Activated naive CD8-positive, alpha-beta T cell treated with anti-CD3 and anti-CD28 coated beads, Interleukin-2, amount 10 ng/mL, durations not matched to agents 7 days and 5 days (primary cell): ENCODE measurements at regions not wholly inside any gene's neighbourhood (a gene's known extent, or its start where the extent isn't known, plus 50 kb on each side); places are given as distances from the start of the nearest gene placed in this dataset.
"Not testable (repeated sequence)": the region's sequence is repeated elsewhere in the genome, so short reads cannot be mapped to it uniquely, and the experiment has no call there.

Experiments used
- ATAC-seq: fragments of 150-1000 bp; cut with Tn5 transposase; one replicate; pipeline ENCODE4 v1.10.0; 2021; ENCODE audit warnings: low read depth, moderate library complexity
- POLR2A ChIA-PET: fragments of 350-600 bp; sonication (Branson Sonifier 250); formaldehyde crosslinking; loops from one replicate; lab custom pipeline; 2021; ENCODE audit warnings: antibody characterized with exemption; lab: Charles Lee
- DNase-seq: peaks from one replicate; pipeline ENCODE4 v3.0.0; 2021
- H3K27ac Mint-ChIP-seq: one replicate; pipeline ENCODE4 v1.8.0; 2022; ENCODE audit warnings: mild to moderate bottlenecking, mixed read lengths
- H3K27me3 Mint-ChIP-seq: one replicate; pipeline ENCODE4 v1.8.0; 2022; ENCODE audit warnings: mild to moderate bottlenecking, moderate library complexity, mixed read lengths
- H3K36me3 Mint-ChIP-seq: one replicate; pipeline ENCODE4 v1.8.0; 2021; ENCODE audit warnings: mild to moderate bottlenecking, mixed read lengths
- H3K4me1 Mint-ChIP-seq: one replicate; pipeline ENCODE4 v1.8.0; 2021; ENCODE audit warnings: mixed read lengths
- H3K4me3 Mint-ChIP-seq: one replicate; pipeline ENCODE4 v1.8.0; 2022; ENCODE audit warnings: mild to moderate bottlenecking, moderate library complexity, mixed read lengths
- H3K9me3 Mint-ChIP-seq: one replicate; pipeline ENCODE4 v1.8.0; 2021; ENCODE audit warnings: mixed read lengths

GRCh38 chr18:39480494-39481195 is 1915.0 kb upstream of the CELF4 start:
- Mint-ChIP-seq H3K9me3 (no peaks in the 10 kb centered on the region), H3K4me1 (no peaks in the 10 kb centered on the region), H3K27me3 (no peaks in the 10 kb centered on the region), H3K36me3 (no peaks in the 10 kb centered on the region), H3K4me3 (no peak overlapping the region), H3K27ac (no peak overlapping the region)
- DNase-seq (no peak), ATAC-seq (no peak)
- POLR2A ChIA-PET, result no interaction called here

- Mint-ChIP-seq H3K27me3 (no peaks in the 10 kb centered on the region), H3K4me3 (no peak overlapping the region), H3K36me3 (no peaks in the 10 kb centered on the region), H3K4me1 (no peaks in the 10 kb centered on the region), H3K27ac (no peak overlapping the region), H3K9me3 (no peaks in the 10 kb centered on the region)
- DNase-seq (no peak), ATAC-seq (no peak)
- POLR2A ChIA-PET, result no interaction called here
These were observed 1898.4 kb upstream of the CELF4 start for GRCh38 chr18:39464006-39464405.

- no peak for ATAC-seq
- no peak overlapping the region for H3K4me3 Mint-ChIP-seq
- H3K9me3 Mint-ChIP-seq, result no peaks in the 10 kb centered on the region
- DNase-seq, result no peak
- no peak overlapping the region for H3K27ac Mint-ChIP-seq
- H3K36me3 Mint-ChIP-seq, result no peaks in the 10 kb centered on the region
- POLR2A ChIA-PET, result no interaction called here
- H3K27me3 Mint-ChIP-seq, result no peaks in the 10 kb centered on the region
- no peaks in the 10 kb centered on the region for H3K4me1 Mint-ChIP-seq
These were observed 1896.8 kb upstream of the CELF4 start for GRCh38 chr18:39462436-39462835.

- H3K36me3 Mint-ChIP-seq, result no peaks in the 10 kb centered on the region
- H3K27ac Mint-ChIP-seq, result no peak overlapping the region
- DNase-seq (no peak), ATAC-seq (no peak)
- no peaks in the 10 kb centered on the region for H3K27me3 Mint-ChIP-seq
- POLR2A ChIA-PET, result no interaction called here
- H3K4me3 Mint-ChIP-seq, result no peak overlapping the region
- peaks cover 2% of the 10 kb centered on the region for H3K9me3 Mint-ChIP-seq
- H3K4me1 Mint-ChIP-seq, result no peaks in the 10 kb centered on the region
These were observed 1894.5 kb upstream of the CELF4 start for GRCh38 chr18:39460136-39460535.

GRCh38 chr18:39455285-39455684 is 1889.7 kb upstream of the CELF4 start:
- DNase-seq (no peak), ATAC-seq (no peak)
- H3K4me1 Mint-ChIP-seq, result peaks cover 2% of the 10 kb centered on the region
- H3K27ac Mint-ChIP-seq, result no peak overlapping the region
- no peaks in the 10 kb centered on the region for H3K36me3 Mint-ChIP-seq
- POLR2A ChIA-PET, result no interaction called here
- no peak overlapping the region for H3K4me3 Mint-ChIP-seq
- H3K9me3 Mint-ChIP-seq, result peaks cover 2% of the 10 kb centered on the region
- H3K27me3 Mint-ChIP-seq, result no peaks in the 10 kb centered on the region

- Mint-ChIP-seq H3K4me3 (no peak overlapping the region), H3K27me3 (no peaks in the 10 kb centered on the region), H3K4me1 (peaks cover 2% of the 10 kb centered on the region), H3K9me3 (peaks cover 2% of the 10 kb centered on the region), H3K36me3 (no peaks in the 10 kb centered on the region), H3K27ac (no peak overlapping the region)
- ATAC-seq (no peak), DNase-seq (no peak)
- POLR2A ChIA-PET, result no interaction called here
These were observed 1889.3 kb upstream of the CELF4 start for GRCh38 chr18:39454866-39455265.

GRCh38 chr18:39453882-39454281 is 1888.3 kb upstream of the CELF4 start:
- DNase-seq (no peak), ATAC-seq (no peak)
- Mint-ChIP-seq H3K9me3 (peaks cover 2% of the 10 kb centered on the region), H3K4me1 (peaks cover 2% of the 10 kb centered on the region), H3K27me3 (no peaks in the 10 kb centered on the region), H3K27ac (no peak overlapping the region), H3K4me3 (no peak overlapping the region), H3K36me3 (no peaks in the 10 kb centered on the region)
- POLR2A ChIA-PET, result no interaction called here

GRCh38 chr18:39453356-39453755 is 1887.8 kb upstream of the CELF4 start:
- Mint-ChIP-seq H3K9me3 (peaks cover 4% of the 10 kb centered on the region), H3K4me3 (no peak overlapping the region), H3K27ac (no peak overlapping the region), H3K27me3 (no peaks in the 10 kb centered on the region), H3K4me1 (peaks cover 2% of the 10 kb centered on the region), H3K36me3 (no peaks in the 10 kb centered on the region)
- POLR2A ChIA-PET, result no interaction called here
- DNase-seq (no peak), ATAC-seq (no peak)

- H3K9me3 Mint-ChIP-seq, result peaks cover 8% of the 10 kb centered on the region
- H3K4me3 Mint-ChIP-seq, result no peak overlapping the region
- H3K27ac Mint-ChIP-seq, result no peak overlapping the region
- H3K36me3 Mint-ChIP-seq, result no peaks in the 10 kb centered on the region
- H3K4me1 Mint-ChIP-seq, result peaks cover 2% of the 10 kb centered on the region
- POLR2A ChIA-PET, result no interaction called here
- ATAC-seq, result no peak
- no peak for DNase-seq
- no peaks in the 10 kb centered on the region for H3K27me3 Mint-ChIP-seq
These were observed 1885.4 kb upstream of the CELF4 start for GRCh38 chr18:39450958-39451357.

GRCh38 chr18:39449566-39449965 is 1884.0 kb upstream of the CELF4 start:
- peaks cover 12% of the 10 kb centered on the region for H3K9me3 Mint-ChIP-seq
- H3K36me3 Mint-ChIP-seq, result no peaks in the 10 kb centered on the region
- H3K4me1 Mint-ChIP-seq, result peaks cover 6% of the 10 kb centered on the region
- no peak for ATAC-seq
- no peak for DNase-seq
- POLR2A ChIA-PET, result no interaction called here
- peaks cover 3% of the 10 kb centered on the region for H3K27me3 Mint-ChIP-seq
- H3K4me3 Mint-ChIP-seq, result no peak overlapping the region
- H3K27ac Mint-ChIP-seq, result no peak overlapping the region

GRCh38 chr18:39448942-39449341 is 1883.3 kb upstream of the CELF4 start:
- Mint-ChIP-seq H3K4me3 (no peak overlapping the region), H3K27me3 (peaks cover 3% of the 10 kb centered on the region), H3K9me3 (peaks cover 12% of the 10 kb centered on the region), H3K36me3 (no peaks in the 10 kb centered on the region), H3K27ac (no peak overlapping the region), H3K4me1 (peaks cover 6% of the 10 kb centered on the region)
- ATAC-seq, result no peak
- no peak for DNase-seq
- POLR2A ChIA-PET, result no interaction called here

GRCh38 chr18:39444957-39445356 is 1879.4 kb upstream of the CELF4 start:
- H3K4me3 Mint-ChIP-seq, H3K36me3 Mint-ChIP-seq, ATAC-seq, H3K27ac Mint-ChIP-seq, DNase-seq, POLR2A ChIA-PET, H3K27me3 Mint-ChIP-seq, H3K4me1 Mint-ChIP-seq: not testable (repeated sequence)
- H3K9me3 Mint-ChIP-seq, result peaks cover 13% of the 10 kb centered on the region

- ATAC-seq (no peak), DNase-seq (no peak)
- Mint-ChIP-seq H3K4me1 (peaks cover 4% of the 10 kb centered on the region), H3K9me3 (peaks cover 10% of the 10 kb centered on the region), H3K4me3 (no peak overlapping the region), H3K36me3 (no peaks in the 10 kb centered on the region), H3K27me3 (peaks cover 3% of the 10 kb centered on the region), H3K27ac (no peak overlapping the region)
- POLR2A ChIA-PET, result no interaction called here
These were observed 1876.0 kb upstream of the CELF4 start for GRCh38 chr18:39441648-39442047.

GRCh38 chr18:39435996-39436395 is 1870.4 kb upstream of the CELF4 start:
- DNase-seq (no peak), ATAC-seq (no peak)
- POLR2A ChIA-PET, result no interaction called here
- no peaks in the 10 kb centered on the region for H3K36me3 Mint-ChIP-seq
- no peak overlapping the region for H3K4me3 Mint-ChIP-seq
- peaks cover 2% of the 10 kb centered on the region for H3K9me3 Mint-ChIP-seq
- H3K27ac Mint-ChIP-seq, result no peak overlapping the region
- no peaks in the 10 kb centered on the region for H3K27me3 Mint-ChIP-seq
- no peaks in the 10 kb centered on the region for H3K4me1 Mint-ChIP-seq
